ENCODE measurements at regions not wholly inside any gene's neighbourhood (a gene's known extent, or its start where the extent isn't known, plus 50 kb on each side); places are given as distances from the start of the nearest gene placed in this dataset.
A peak's percentile ranks its signal among the peaks of the same experiment; 100 is the strongest.

- Histone ChIP-seq H3K9me3 (no peaks in the 10 kb centered on the region), H3K36me3 (ENCODE audit: low read depth, missing control alignments) (no peaks in the 10 kb centered on the region), H3K27ac (no peak overlapping the region), H3K4me3 (no peak overlapping the region), H3K4me1 (peaks cover 9% of the 10 kb centered on the region), H3K27me3 (no peaks in the 10 kb centered on the region)
- DNase-seq = no peak
- intact Hi-C loops (cut with DNase I; ENCODE audit: low total_unique reads) = no loop called here
- TF ChIP-seq CTCF (IDR thresholded peaks at IDR 0.05) (peak in 1 of 3 experiments; percentile 10), POLR2A (IDR thresholded peaks at IDR 0.05) (no peak)
- WGBS, 2 donors = 65 to 91% methylated on average over 3 of the region's 3 CpGs
Observed at GRCh38 chr3:40782111-40782721, 257.5 kb downstream of the ZNF621 start.

DNA sequence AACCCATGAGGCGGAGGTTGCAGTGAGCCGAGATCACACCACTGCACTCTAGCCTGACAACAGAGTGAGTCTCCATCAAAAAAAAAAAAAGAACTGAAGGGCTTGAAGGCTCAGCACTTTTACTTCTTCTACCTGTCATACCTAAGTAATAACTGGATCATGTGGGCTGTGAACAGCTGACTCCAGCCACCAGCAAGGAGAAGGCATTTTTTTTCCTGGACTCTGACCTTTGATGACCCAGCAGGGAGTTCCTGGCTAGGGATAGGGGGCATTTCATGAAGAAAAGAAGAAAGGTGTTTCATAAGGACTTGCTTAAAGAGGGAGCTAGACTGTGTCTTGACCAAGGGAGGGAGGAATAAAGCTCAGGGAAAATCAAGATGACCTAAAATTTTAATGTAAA lies 266.0 kb downstream of the ZNF621 start:
- Histone ChIP-seq H3K4me3 (no peak overlapping the region), H3K36me3 (ENCODE audit: low read depth, missing control alignments) (no peaks in the 10 kb centered on the region), H3K9me3 (no peaks in the 10 kb centered on the region), H3K4me1 (no peaks in the 10 kb centered on the region), H3K27ac (no peak overlapping the region), H3K27me3 (no peaks in the 10 kb centered on the region)
- TF ChIP-seq POLR2A (IDR thresholded peaks at IDR 0.05) (no peak), CTCF (IDR thresholded peaks at IDR 0.05) (no peak)
- DNase-seq = no peak
- intact Hi-C loops (cut with DNase I; ENCODE audit: low total_unique reads) = no loop called here
- 78 to 88% methylated on average over 2 of the region's 2 CpGs for WGBS, 2 donors

GRCh38 chr3:40793730-40794129 lies 269.0 kb downstream of the ZNF621 start:
- DNase-seq = no peak
- intact Hi-C loops (cut with DNase I; ENCODE audit: low total_unique reads) = no loop called here
- Histone ChIP-seq H3K36me3 (ENCODE audit: low read depth, missing control alignments) (no peaks in the 10 kb centered on the region), H3K9me3 (no peaks in the 10 kb centered on the region), H3K27me3 (no peaks in the 10 kb centered on the region), H3K27ac (no peak overlapping the region), H3K4me3 (no peak overlapping the region), H3K4me1 (no peaks in the 10 kb centered on the region)
- no peak for TF ChIP-seq CTCF (IDR thresholded peaks at IDR 0.05)
- no peak for TF ChIP-seq POLR2A (IDR thresholded peaks at IDR 0.05)
- 73 to 80% methylated on average over 4 of the region's 4 CpGs for WGBS, 2 donors

GRCh38 chr3:40800343-40800742 lies 275.6 kb downstream of the ZNF621 start:
- H3K4me1 ChIP-seq = no peaks in the 10 kb centered on the region
- H3K9me3 ChIP-seq = no peaks in the 10 kb centered on the region
- H3K27me3 ChIP-seq = no peaks in the 10 kb centered on the region
- H3K27ac ChIP-seq = no peak overlapping the region
- intact Hi-C loops (cut with DNase I; ENCODE audit: low total_unique reads) = no loop called here
- no peak for TF ChIP-seq POLR2A (IDR thresholded peaks at IDR 0.05)
- TF ChIP-seq CTCF (IDR thresholded peaks at IDR 0.05) = no peak
- no peak for DNase-seq
- no peaks in the 10 kb centered on the region for H3K36me3 ChIP-seq (ENCODE audit: low read depth, missing control alignments)
- H3K4me3 ChIP-seq = no peak overlapping the region

GRCh38 chr3:40801284-40801741 lies 276.6 kb downstream of the ZNF621 start:
- WGBS, 2 donors = 74 to 83% methylated on average over 4 of the region's 4 CpGs
- H3K36me3 ChIP-seq (ENCODE audit: low read depth, missing control alignments) = no peaks in the 10 kb centered on the region
- DNase-seq = no peak
- no peaks in the 10 kb centered on the region for H3K4me1 ChIP-seq
- no peak for TF ChIP-seq CTCF (IDR thresholded peaks at IDR 0.05)
- TF ChIP-seq POLR2A (IDR thresholded peaks at IDR 0.05) = no peak
- H3K27ac ChIP-seq = no peak overlapping the region
- H3K4me3 ChIP-seq = no peak overlapping the region
- intact Hi-C loops (cut with DNase I; ENCODE audit: low total_unique reads) = no loop called here
- H3K27me3 ChIP-seq = no peaks in the 10 kb centered on the region
- H3K9me3 ChIP-seq = no peaks in the 10 kb centered on the region

Measured in testis (tissue), 2 donors.